ENCODE measurements at regions not wholly inside any gene's neighbourhood (a gene's known extent, or its start where the extent isn't known, plus 50 kb on each side); places are given as distances from the start of the nearest gene placed in this dataset.

- no peak overlapping the region for H3K4me3 ChIP-seq (ENCODE audit: low read depth, low read length)
- TF ChIP-seq CTCF (conservative IDR thresholded peaks at IDR 0.05; ENCODE audit: low read depth, low read length): no peak
- no peak for DNase-seq (ENCODE audit: low read depth)
Observed at GRCh38 chr20:11248687-11249638, 575.2 kb upstream of the JAG1 start.

- no peak for TF ChIP-seq CTCF (conservative IDR thresholded peaks at IDR 0.05; ENCODE audit: low read depth, low read length)
- DNase-seq (ENCODE audit: low read depth): no peak
- H3K4me3 ChIP-seq (ENCODE audit: low read depth, low read length): no peak overlapping the region
Observed at GRCh38 chr20:11249683-11250082, 575.9 kb upstream of the JAG1 start.

GRCh38 chr20:11252447-11252846, 578.6 kb upstream of the JAG1 start:
- no peak for DNase-seq (ENCODE audit: low read depth)
- no peak overlapping the region for H3K4me3 ChIP-seq (ENCODE audit: low read depth, low read length)
- TF ChIP-seq CTCF (conservative IDR thresholded peaks at IDR 0.05; ENCODE audit: low read depth, low read length): no peak

GRCh38 chr20:11255455-11255854, 581.7 kb upstream of the JAG1 start:
- no peak for DNase-seq (ENCODE audit: low read depth)
- no peak overlapping the region for H3K4me3 ChIP-seq (ENCODE audit: low read depth, low read length)
- no peak for TF ChIP-seq CTCF (conservative IDR thresholded peaks at IDR 0.05; ENCODE audit: low read depth, low read length)

GRCh38 chr20:11255860-11256259, 582.1 kb upstream of the JAG1 start:
- no peak for DNase-seq (ENCODE audit: low read depth)
- H3K4me3 ChIP-seq (ENCODE audit: low read depth, low read length): no peak overlapping the region
- no peak for TF ChIP-seq CTCF (conservative IDR thresholded peaks at IDR 0.05; ENCODE audit: low read depth, low read length)

- no peak for TF ChIP-seq CTCF (conservative IDR thresholded peaks at IDR 0.05; ENCODE audit: low read depth, low read length)
- no peak for DNase-seq (ENCODE audit: low read depth)
- H3K4me3 ChIP-seq (ENCODE audit: low read depth, low read length): no peak overlapping the region
Observed at GRCh38 chr20:11260611-11261010, 586.8 kb upstream of the JAG1 start.

GRCh38 chr20:11261533-11262000, 587.8 kb upstream of the JAG1 start:
- peak; percentile 3 for TF ChIP-seq CTCF (conservative IDR thresholded peaks at IDR 0.05; ENCODE audit: low read depth, low read length)
- no peak overlapping the region for H3K4me3 ChIP-seq (ENCODE audit: low read depth, low read length)
- peak; percentile 84 for DNase-seq (ENCODE audit: low read depth)
